H1 (cell line): ENCODE measurements at regions not wholly inside any gene's neighbourhood (a gene's known extent, or its start where the extent isn't known, plus 50 kb on each side); places are given as distances from the start of the nearest gene placed in this dataset.

Experiments used
- CTCF ChIA-PET: fragments of 300-600 bp; sonication (Branson Sonifier 250); formaldehyde crosslinking; loops from one replicate; lab custom pipeline; 2021; ENCODE audit not compliant: partially characterized antibody; lab: Charles Lee
- POLR2A ChIA-PET: fragments of 300-600 bp; sonication (Branson Sonifier 250); formaldehyde crosslinking; loops from one replicate; lab custom pipeline; 2021; ENCODE audit warnings: inconsistent platforms; ENCODE audit not compliant: partially characterized antibody; lab: Charles Lee
- DNase-seq, 2 experiments: peaks; one replicate each; pipeline versions ENCODE4 v3.0.0 to v3.0.0-alpha.2; 2010 to 2022; ENCODE audit warnings: low spot score in 2 of 2, low read depth in 1 of 2, mixed read lengths in 1 of 2
- FAIRE-seq: peaks from 2 replicates; lab custom pipeline; 2011; peaks lifted over from hg19 to GRCh38; lab: Jason Lieb, UNC
- H2AFZ ChIP-seq: 2 replicates; pipeline ENCODE4 v1.8.1; 2012; ENCODE audit warnings: low read length, inconsistent platforms
- H2AK5ac ChIP-seq: 2 replicates; pipeline ENCODE4 v1.6.1; 2013; ENCODE audit warnings: low read depth, low read length
- H2BK120ac ChIP-seq: replicated peaks from 2 replicates; pipeline ENCODE3; 2013; ENCODE audit warnings: low read depth, low read length, inconsistent platforms
- H2BK12ac ChIP-seq: 2 replicates; pipeline ENCODE4 v1.6.1; 2013; ENCODE audit warnings: low read depth, low read length
- H2BK15ac ChIP-seq: 2 replicates; pipeline ENCODE4 v1.6.1; 2013; ENCODE audit warnings: low read length
- H2BK20ac ChIP-seq: 2 replicates; pipeline ENCODE4 v1.6.1; 2013; ENCODE audit warnings: low read length
- H2BK5ac ChIP-seq: 2 replicates; pipeline ENCODE4 v1.6.1; 2013; ENCODE audit warnings: low read depth, low read length
- H3K14ac ChIP-seq: 2 replicates; pipeline ENCODE4 v1.6.1; 2013; ENCODE audit warnings: inconsistent platforms; ENCODE audit not compliant: insufficient read length
- H3K18ac ChIP-seq: 2 replicates; pipeline ENCODE4 v1.6.1; 2013; ENCODE audit warnings: low read length; ENCODE audit errors: extremely low read depth
- H3K23ac ChIP-seq: 2 replicates; pipeline ENCODE4 v1.6.1; 2013; ENCODE audit warnings: inconsistent platforms; ENCODE audit not compliant: insufficient read length
- H3K23me2 ChIP-seq: 2 replicates; pipeline ENCODE4 v1.6.1; 2013; ENCODE audit warnings: low read depth, low read length
- H3K27ac ChIP-seq: 2 replicates; pipeline ENCODE4 v1.6.1; 2011; ENCODE audit warnings: low read depth, low read length, inconsistent platforms
- H3K27me3 ChIP-seq, 4 experiments: replicated peaks in 1 of 4; 1 replicate in 1 of 4; 2 replicates in 3 of 4; pipeline versions ENCODE4 v1.6.1 to v1.8.1; 2011 to 2013; ENCODE audit warnings: low read length in 3 of 4, mild to moderate bottlenecking in 3 of 4, inconsistent platforms in 2 of 4, mixed read lengths in 2 of 4, moderate library complexity in 1 of 4; ENCODE audit not compliant: control insufficient read depth in 3 of 4, insufficient read depth in 3 of 4; ENCODE audit errors: extremely low read depth in 1 of 4
- H3K36me3 ChIP-seq, 4 experiments: 2 replicates each; pipeline versions ENCODE4 v1.6.1 to v1.8.1; 2011 to 2013; ENCODE audit warnings: mild to moderate bottlenecking in 4 of 4, low read length in 3 of 4, moderate library complexity in 2 of 4, control low read depth in 1 of 4, inconsistent platforms in 1 of 4; ENCODE audit not compliant: insufficient read depth in 4 of 4, control insufficient read depth in 2 of 4
- H3K4ac ChIP-seq: replicated peaks from 2 replicates; pipeline ENCODE3; 2013; ENCODE audit warnings: low read length, low read depth, mixed read lengths, inconsistent platforms; ENCODE audit not compliant: insufficient read length
- H3K4me1 ChIP-seq, 4 experiments: replicated peaks in 1 of 4; 1 replicate in 1 of 4; 2 replicates in 3 of 4; pipeline versions ENCODE4 v1.6.1 to v1.8.1; 2011 to 2013; ENCODE audit warnings: low read length in 3 of 4, inconsistent platforms in 2 of 4, mixed read lengths in 1 of 4; ENCODE audit not compliant: insufficient read depth in 4 of 4, control insufficient read depth in 3 of 4
- H3K4me2 ChIP-seq, 2 experiments: 2 replicates each; pipeline versions ENCODE4 v1.6.1 to v1.8.1; 2011 to 2013; ENCODE audit warnings: low read depth in 2 of 2, low read length in 2 of 2, control low read depth in 1 of 2, inconsistent platforms in 1 of 2, mild to moderate bottlenecking in 1 of 2; ENCODE audit not compliant: insufficient read depth in 1 of 2
- H3K4me3 ChIP-seq, 4 experiments: fragments of 200-600, 300-600 bp in 1 of 4; sonication (generic), shearing (Covaris generic), sonication (Bioruptor Twin) in 1 of 4; 2 replicates each; pipeline versions ENCODE4 v1.5.1 to v1.8.1; 2011 to 2016; ENCODE audit warnings: low read length in 4 of 4, low read depth in 3 of 4, control low read depth in 2 of 4, inconsistent platforms in 2 of 4, mild to moderate bottlenecking in 2 of 4, mixed read lengths in 1 of 4, moderate library complexity in 1 of 4; ENCODE audit not compliant: insufficient read depth in 2 of 4; ENCODE audit errors: extremely low read depth in 1 of 4
- H3K56ac ChIP-seq: replicated peaks from 2 replicates; pipeline ENCODE3; 2013; ENCODE audit warnings: low read depth, mild to moderate bottlenecking, mixed read lengths, low read length, inconsistent platforms; ENCODE audit not compliant: insufficient read length
- H3K79me1 ChIP-seq: 2 replicates; pipeline ENCODE4 v1.6.1; 2013; ENCODE audit warnings: low read depth, low read length, control low read depth
- H3K79me2 ChIP-seq, 2 experiments: 2 replicates each; pipeline versions ENCODE4 v1.6.1 to v1.8.1; 2012 to 2013; ENCODE audit warnings: low read length in 2 of 2, mild to moderate bottlenecking in 2 of 2, inconsistent platforms in 1 of 2; ENCODE audit not compliant: insufficient read depth in 2 of 2, control insufficient read depth in 1 of 2
- H3K9ac ChIP-seq, 4 experiments: replicated peaks in 1 of 4; 1 replicate in 1 of 4; 2 replicates in 3 of 4; pipeline versions ENCODE4 v1.6.1 to v1.8.1; 2011 to 2013; ENCODE audit warnings: low read depth in 3 of 4, low read length in 3 of 4, control low read depth in 2 of 4, mild to moderate bottlenecking in 2 of 4, moderate library complexity in 2 of 4, inconsistent platforms in 1 of 4; ENCODE audit errors: extremely low read depth in 1 of 4
- H3K9me3 ChIP-seq, 2 experiments: 2 replicates each; pipeline versions ENCODE4 v1.6.1 to v1.8.1; 2012 to 2013; ENCODE audit warnings: mild to moderate bottlenecking in 2 of 2, moderate library complexity in 2 of 2, control low read depth in 1 of 2, inconsistent platforms in 1 of 2, low read depth in 1 of 2, low read length in 1 of 2, mixed read lengths in 1 of 2; ENCODE audit not compliant: insufficient read depth in 2 of 2
- H4K20me1 ChIP-seq, 2 experiments: replicated peaks in 1 of 2; 2 replicates each; pipeline versions ENCODE3 to v1.8.1; 2011 to 2013; ENCODE audit warnings: inconsistent platforms in 2 of 2, low read length in 2 of 2, mild to moderate bottlenecking in 1 of 2; ENCODE audit not compliant: insufficient read depth in 2 of 2, control insufficient read depth in 1 of 2
- H4K5ac ChIP-seq: 2 replicates; pipeline ENCODE4 v1.6.1; 2013; ENCODE audit warnings: low read length, low read depth, mixed read lengths, inconsistent platforms; ENCODE audit not compliant: insufficient read length
- H4K8ac ChIP-seq: 2 replicates; pipeline ENCODE4 v1.8.0; 2013; ENCODE audit warnings: mild to moderate bottlenecking, moderate library complexity, low read length, inconsistent platforms; ENCODE audit not compliant: insufficient read depth; ENCODE audit errors: extremely low read depth
- H4K91ac ChIP-seq: replicated peaks from 2 replicates; pipeline ENCODE3; 2013; ENCODE audit warnings: low read length, mixed read lengths, inconsistent platforms; ENCODE audit not compliant: insufficient read length
- EZH2 ChIP-seq: fragments of 200-600 bp; sonication (generic); IDR thresholded peaks from 2 replicates; pipeline ENCODE4 v1.7.1; 2012; ENCODE audit warnings: low read depth, mild to moderate bottlenecking, moderate library complexity, low read length, inconsistent platforms; ENCODE audit not compliant: severe bottlenecking
- SP4 ChIP-seq: IDR thresholded peaks from 2 replicates; pipeline ENCODE4 v1.6.1; 2012; ENCODE audit warnings: low read length, inconsistent platforms
- SUZ12 ChIP-seq: fragments of 200-600 bp; sonication (generic); IDR thresholded peaks from 2 replicates; pipeline ENCODE4 v1.6.1; 2012; ENCODE audit warnings: mild to moderate bottlenecking, inconsistent platforms, low read length, moderate library complexity, mixed read lengths
- WGBS, 2 experiments: shearing (Covaris generic) in 1 of 2; methylation state at CpG; one replicate each; pipeline versions ENCODE4 v1.1.6 to v1.1.7; 2013 to 2015; ENCODE audit warnings: low lambda C conversion rate in 2 of 2, mixed read lengths in 2 of 2, inconsistent platforms in 1 of 2, low coverage in 1 of 2, missing lambda C conversion rate in 1 of 2; ENCODE audit not compliant: insufficient replicate concordance in 2 of 2, insufficient coverage in 1 of 2, insufficient read length in 1 of 2; ENCODE audit errors: extremely low coverage in 1 of 2, missing lambda C conversion rate in 1 of 2; 5-methylcytosine and 5-hydroxymethylcytosine counted together
- TF ChIP-seq, protein P1 (sequence below), 3 experiments: IDR thresholded peaks; 1 replicate in 2 of 3; 2 replicates in 1 of 3; pipeline versions ENCODE4 v1.5.1 to v1.6.1; 2011; ENCODE audit warnings: low read length in 3 of 3, mild to moderate bottlenecking in 3 of 3, inconsistent platforms in 2 of 3, low read depth in 1 of 3, moderate library complexity in 1 of 3; ENCODE audit not compliant: insufficient read depth in 1 of 3; ENCODE audit errors: control extremely low read depth in 1 of 3
- TF ChIP-seq, protein P2 (sequence below): IDR thresholded peaks from 2 replicates; pipeline ENCODE4 v1.6.1; 2011; ENCODE audit warnings: low read length, improper control_type of control experiment

DNA sequence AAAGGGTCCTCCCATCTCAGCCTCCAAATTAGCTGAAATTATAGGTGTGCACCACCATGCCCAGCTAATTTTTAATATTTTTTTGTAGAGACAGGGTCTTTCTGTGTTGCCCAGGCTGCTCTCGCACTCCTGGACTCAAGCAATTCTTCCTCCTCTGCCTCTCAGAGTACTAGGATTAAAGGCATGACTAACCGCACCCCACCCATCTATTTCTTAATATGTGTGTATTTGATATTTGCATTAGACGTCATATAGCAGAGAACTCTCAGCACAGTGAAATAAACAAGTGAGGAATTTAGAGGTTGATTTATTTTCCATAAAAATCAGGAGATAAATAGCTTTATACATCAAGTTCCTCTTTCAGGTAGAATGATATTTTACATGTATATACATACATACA, 213.5 kb downstream of the FSIP2 start:
- no peaks in the 10 kb centered on the region for H3K4me1 ChIP-seq
- no peak overlapping the region for H3K4me3 ChIP-seq
- no peak overlapping the region for H2BK120ac ChIP-seq
- TF ChIP-seq, protein P1, sequence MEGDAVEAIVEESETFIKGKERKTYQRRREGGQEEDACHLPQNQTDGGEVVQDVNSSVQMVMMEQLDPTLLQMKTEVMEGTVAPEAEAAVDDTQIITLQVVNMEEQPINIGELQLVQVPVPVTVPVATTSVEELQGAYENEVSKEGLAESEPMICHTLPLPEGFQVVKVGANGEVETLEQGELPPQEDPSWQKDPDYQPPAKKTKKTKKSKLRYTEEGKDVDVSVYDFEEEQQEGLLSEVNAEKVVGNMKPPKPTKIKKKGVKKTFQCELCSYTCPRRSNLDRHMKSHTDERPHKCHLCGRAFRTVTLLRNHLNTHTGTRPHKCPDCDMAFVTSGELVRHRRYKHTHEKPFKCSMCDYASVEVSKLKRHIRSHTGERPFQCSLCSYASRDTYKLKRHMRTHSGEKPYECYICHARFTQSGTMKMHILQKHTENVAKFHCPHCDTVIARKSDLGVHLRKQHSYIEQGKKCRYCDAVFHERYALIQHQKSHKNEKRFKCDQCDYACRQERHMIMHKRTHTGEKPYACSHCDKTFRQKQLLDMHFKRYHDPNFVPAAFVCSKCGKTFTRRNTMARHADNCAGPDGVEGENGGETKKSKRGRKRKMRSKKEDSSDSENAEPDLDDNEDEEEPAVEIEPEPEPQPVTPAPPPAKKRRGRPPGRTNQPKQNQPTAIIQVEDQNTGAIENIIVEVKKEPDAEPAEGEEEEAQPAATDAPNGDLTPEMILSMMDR (IDR thresholded peaks at IDR 0.05; ENCODE audit: control extremely low read depth in 1 of 3, insufficient read depth in 1 of 3, low read depth in 1 of 3, low read length in 3 of 3), result no peak
- TF ChIP-seq SUZ12 (no peak), SP4 (no peak), EZH2 (no peak)
- TF ChIP-seq, protein P2, sequence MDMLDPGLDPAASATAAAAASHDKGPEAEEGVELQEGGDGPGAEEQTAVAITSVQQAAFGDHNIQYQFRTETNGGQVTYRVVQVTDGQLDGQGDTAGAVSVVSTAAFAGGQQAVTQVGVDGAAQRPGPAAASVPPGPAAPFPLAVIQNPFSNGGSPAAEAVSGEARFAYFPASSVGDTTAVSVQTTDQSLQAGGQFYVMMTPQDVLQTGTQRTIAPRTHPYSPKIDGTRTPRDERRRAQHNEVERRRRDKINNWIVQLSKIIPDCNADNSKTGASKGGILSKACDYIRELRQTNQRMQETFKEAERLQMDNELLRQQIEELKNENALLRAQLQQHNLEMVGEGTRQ, result no peak
- H3K79me1 ChIP-seq, result no peaks in the 10 kb centered on the region
- H3K56ac ChIP-seq, result no peak overlapping the region
- H3K18ac ChIP-seq, result no peak overlapping the region
- POLR2A ChIA-PET, result no interaction called here
- H3K4me2 ChIP-seq, result no peak overlapping the region
- no peaks in the 10 kb centered on the region for H3K23me2 ChIP-seq
- no peaks in the 10 kb centered on the region for H3K79me2 ChIP-seq
- H3K14ac ChIP-seq, result no peak overlapping the region
- no peaks in the 10 kb centered on the region for H3K9me3 ChIP-seq
- WGBS, 2 experiments, result 100% methylated on average over 3 of the region's 3 CpGs; no CpG with 5 or more reads in 1 of the 2 experiments
- no peak overlapping the region for H3K9ac ChIP-seq
- FAIRE-seq (no peak), DNase-seq (no peak)
- no peak overlapping the region for H2AK5ac ChIP-seq
- H4K8ac ChIP-seq, result no peak overlapping the region
- H4K91ac ChIP-seq, result no peak overlapping the region
- H2BK15ac ChIP-seq, result no peak overlapping the region
- CTCF ChIA-PET, result no interaction called here
- no peak overlapping the region for H2AFZ ChIP-seq
- no peaks in the 10 kb centered on the region for H4K20me1 ChIP-seq
- no peak overlapping the region for H3K27ac ChIP-seq
- H3K4ac ChIP-seq, result no peak overlapping the region
- H2BK5ac ChIP-seq, result no peak overlapping the region
- H2BK12ac ChIP-seq, result no peak overlapping the region
- H3K27me3 ChIP-seq, result no peaks in the 10 kb centered on the region
- H4K5ac ChIP-seq, result no peak overlapping the region
- no peaks in the 10 kb centered on the region for H3K36me3 ChIP-seq
- no peak overlapping the region for H2BK20ac ChIP-seq
- no peak overlapping the region for H3K23ac ChIP-seq
